AG04449 (cell line): ENCODE measurements at regions not wholly inside any gene's neighbourhood (a gene's known extent, or its start where the extent isn't known, plus 50 kb on each side); places are given as distances from the start of the nearest gene placed in this dataset.
"Not testable (repeated sequence)": the region's sequence is repeated elsewhere in the genome, so short reads cannot be mapped to it uniquely, and the experiment has no call there.

ENCODE experiments used
- CTCF ChIA-PET: fragments of 350-600 bp; formaldehyde crosslinking; extraction: SDS; loops from one replicate; lab custom pipeline; 2021; ENCODE audit warnings: antibody characterized with exemption; lab: Yijun Ruan, JAX
- POLR2A ChIA-PET: fragments of 400-600, 350-600 bp; formaldehyde crosslinking; extraction: SDS; loops from one replicate; lab custom pipeline; 2020; ENCODE audit warnings: antibody characterized with exemption, inconsistent platforms; lab: Yijun Ruan, JAX
- DNase-seq: peaks from one replicate; pipeline ENCODE4 v3.0.0-alpha.2; 2010; ENCODE audit warnings: low read depth, low spot score
- H3K4me3 ChIP-seq: 2 replicates; pipeline ENCODE4 v1.5.1; 2011; ENCODE audit warnings: low read depth, mild to moderate bottlenecking, control low read depth, low read length

GRCh38 chr1:85520826-85521820, 56.2 kb upstream of the DDAH1 start:
- DNase-seq: peak; percentile 59
- POLR2A ChIA-PET, CTCF ChIA-PET, H3K4me3 ChIP-seq: not testable (repeated sequence)

GRCh38 chr1:85522458-85522857, 57.5 kb upstream of the DDAH1 start:
- H3K4me3 ChIP-seq, DNase-seq, POLR2A ChIA-PET, CTCF ChIA-PET: not testable (repeated sequence)

DNA sequence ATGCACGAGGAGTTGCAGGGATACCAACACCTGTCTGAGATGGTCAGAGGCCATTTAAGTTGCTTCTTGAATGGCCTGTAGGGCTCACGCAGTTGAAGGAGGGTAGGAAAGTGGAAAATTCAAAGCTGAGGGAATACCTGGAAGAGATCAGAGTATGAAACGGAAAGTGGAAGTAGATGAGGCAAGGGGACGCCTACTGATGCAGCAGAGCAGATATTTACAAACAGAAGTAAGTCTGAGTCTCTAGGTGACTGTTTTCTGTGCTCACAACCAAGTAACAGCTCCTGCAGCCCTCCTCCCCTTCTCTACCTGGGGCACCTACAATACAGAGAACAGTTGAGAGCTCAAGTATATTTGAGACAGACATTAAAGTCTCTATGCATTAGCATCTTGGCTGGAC, 57.5 kb upstream of the CCN1 start:
- DNase-seq, H3K4me3 ChIP-seq, CTCF ChIA-PET: not testable (repeated sequence)
- POLR2A ChIA-PET: interaction anchor here (0.6 kb wide), 1 partner anchor 58 kb away, joined by 3 read pairs; the partner anchor contains the start of gene CCN1

- DNase-seq, POLR2A ChIA-PET, H3K4me3 ChIP-seq, CTCF ChIA-PET: not testable (repeated sequence)
These were observed 56.2 kb upstream of the CCN1 start for GRCh38 chr1:85524281-85524886.

GRCh38 chr1:85525591-85525991, 55.0 kb upstream of the CCN1 start:
- CTCF ChIA-PET, POLR2A ChIA-PET, DNase-seq, H3K4me3 ChIP-seq: not testable (repeated sequence)

GRCh38 chr1:85526216-85526615, 54.3 kb upstream of the CCN1 start:
- CTCF ChIA-PET, DNase-seq, H3K4me3 ChIP-seq, POLR2A ChIA-PET: not testable (repeated sequence)

DNA sequence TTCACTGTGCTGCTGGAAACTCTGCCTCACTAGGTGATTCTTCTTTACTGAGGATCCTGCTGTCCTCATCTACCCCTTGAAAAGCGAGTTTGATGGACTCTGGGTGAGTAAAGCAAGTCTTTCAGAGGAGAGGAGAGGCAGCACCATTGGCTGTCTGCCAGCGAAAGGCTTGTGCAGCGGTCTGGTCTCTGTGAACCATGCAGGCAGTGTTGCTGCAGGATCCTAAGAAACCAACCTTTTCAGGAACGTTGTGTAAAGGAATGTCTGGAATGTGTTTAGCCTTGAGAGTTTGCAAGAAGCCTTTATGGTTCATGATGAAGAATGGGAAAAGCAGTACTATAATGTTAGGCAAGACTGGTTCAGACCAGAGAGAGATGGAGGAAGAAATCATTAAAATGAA, 53.4 kb upstream of the CCN1 start:
- CTCF ChIA-PET, POLR2A ChIA-PET, DNase-seq, H3K4me3 ChIP-seq: not testable (repeated sequence)
